ENCODE measurements at regions not wholly inside any gene's neighbourhood (a gene's known extent, or its start where the extent isn't known, plus 50 kb on each side); places are given as distances from the start of the nearest gene placed in this dataset.

DNA sequence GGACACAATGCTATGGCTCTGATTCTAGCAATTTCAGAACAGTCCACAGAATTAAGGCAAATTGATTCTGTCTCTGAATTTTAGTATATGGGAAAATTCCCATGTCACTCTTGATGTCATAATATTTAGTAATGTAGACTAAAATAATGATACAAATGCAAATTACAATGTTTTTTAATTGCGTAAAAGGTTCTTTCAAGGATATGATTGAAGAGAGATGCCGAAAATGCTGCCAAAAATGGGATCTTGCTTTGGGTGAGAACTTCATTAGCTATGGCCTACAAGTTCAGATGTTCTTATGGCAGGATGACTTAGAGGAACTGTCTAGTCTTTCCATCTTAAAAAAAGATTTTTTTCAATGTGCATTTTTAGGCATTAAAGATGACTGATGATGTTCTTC is 170.6 kb downstream of the TMA16 start:
- no peak for TF ChIP-seq EZH2phosphoT487 (IDR thresholded peaks at IDR 0.05; ENCODE audit: insufficient read depth, low read depth)
- TF ChIP-seq EZH2 (IDR thresholded peaks at IDR 0.05; ENCODE audit: insufficient read depth, poor library complexity, severe bottlenecking): no peak

Data from GM23248 (cell line).